H1 (cell line): ENCODE measurements at regions not wholly inside any gene's neighbourhood (a gene's known extent, or its start where the extent isn't known, plus 50 kb on each side); places are given as distances from the start of the nearest gene placed in this dataset.

Experiments
- CTCF ChIA-PET: fragments of 300-600 bp; sonication (Branson Sonifier 250); formaldehyde crosslinking; loops from one replicate; lab custom pipeline; 2021; ENCODE audit not compliant: partially characterized antibody; lab: Charles Lee
- POLR2A ChIA-PET: fragments of 300-600 bp; sonication (Branson Sonifier 250); formaldehyde crosslinking; loops from one replicate; lab custom pipeline; 2021; ENCODE audit warnings: inconsistent platforms; ENCODE audit not compliant: partially characterized antibody; lab: Charles Lee
- DNase-seq, 2 experiments: peaks; one replicate each; pipeline versions ENCODE4 v3.0.0 to v3.0.0-alpha.2; 2010 to 2022; ENCODE audit warnings: low spot score in 2 of 2, low read depth in 1 of 2, mixed read lengths in 1 of 2
- FAIRE-seq: peaks from 2 replicates; lab custom pipeline; 2011; peaks lifted over from hg19 to GRCh38; lab: Jason Lieb, UNC
- H2AFZ ChIP-seq: 2 replicates; pipeline ENCODE4 v1.8.1; 2012; ENCODE audit warnings: low read length, inconsistent platforms
- H2AK5ac ChIP-seq: 2 replicates; pipeline ENCODE4 v1.6.1; 2013; ENCODE audit warnings: low read depth, low read length
- H2BK120ac ChIP-seq: replicated peaks from 2 replicates; pipeline ENCODE3; 2013; ENCODE audit warnings: low read depth, low read length, inconsistent platforms
- H2BK12ac ChIP-seq: 2 replicates; pipeline ENCODE4 v1.6.1; 2013; ENCODE audit warnings: low read depth, low read length
- H2BK15ac ChIP-seq: 2 replicates; pipeline ENCODE4 v1.6.1; 2013; ENCODE audit warnings: low read length
- H2BK20ac ChIP-seq: 2 replicates; pipeline ENCODE4 v1.6.1; 2013; ENCODE audit warnings: low read length
- H2BK5ac ChIP-seq: 2 replicates; pipeline ENCODE4 v1.6.1; 2013; ENCODE audit warnings: low read depth, low read length
- H3K14ac ChIP-seq: 2 replicates; pipeline ENCODE4 v1.6.1; 2013; ENCODE audit warnings: inconsistent platforms; ENCODE audit not compliant: insufficient read length
- H3K18ac ChIP-seq: 2 replicates; pipeline ENCODE4 v1.6.1; 2013; ENCODE audit warnings: low read length; ENCODE audit errors: extremely low read depth
- H3K23ac ChIP-seq: 2 replicates; pipeline ENCODE4 v1.6.1; 2013; ENCODE audit warnings: inconsistent platforms; ENCODE audit not compliant: insufficient read length
- H3K23me2 ChIP-seq: 2 replicates; pipeline ENCODE4 v1.6.1; 2013; ENCODE audit warnings: low read depth, low read length
- H3K27ac ChIP-seq: 2 replicates; pipeline ENCODE4 v1.6.1; 2011; ENCODE audit warnings: low read depth, low read length, inconsistent platforms
- H3K27me3 ChIP-seq, 4 experiments: replicated peaks in 1 of 4; 1 replicate in 1 of 4; 2 replicates in 3 of 4; pipeline versions ENCODE4 v1.6.1 to v1.8.1; 2011 to 2013; ENCODE audit warnings: low read length in 3 of 4, mild to moderate bottlenecking in 3 of 4, inconsistent platforms in 2 of 4, mixed read lengths in 2 of 4, moderate library complexity in 1 of 4; ENCODE audit not compliant: control insufficient read depth in 3 of 4, insufficient read depth in 3 of 4; ENCODE audit errors: extremely low read depth in 1 of 4
- H3K36me3 ChIP-seq, 4 experiments: 2 replicates each; pipeline versions ENCODE4 v1.6.1 to v1.8.1; 2011 to 2013; ENCODE audit warnings: mild to moderate bottlenecking in 4 of 4, low read length in 3 of 4, moderate library complexity in 2 of 4, control low read depth in 1 of 4, inconsistent platforms in 1 of 4; ENCODE audit not compliant: insufficient read depth in 4 of 4, control insufficient read depth in 2 of 4
- H3K4ac ChIP-seq: replicated peaks from 2 replicates; pipeline ENCODE3; 2013; ENCODE audit warnings: low read length, low read depth, mixed read lengths, inconsistent platforms; ENCODE audit not compliant: insufficient read length
- H3K4me1 ChIP-seq, 4 experiments: replicated peaks in 1 of 4; 1 replicate in 1 of 4; 2 replicates in 3 of 4; pipeline versions ENCODE4 v1.6.1 to v1.8.1; 2011 to 2013; ENCODE audit warnings: low read length in 3 of 4, inconsistent platforms in 2 of 4, mixed read lengths in 1 of 4; ENCODE audit not compliant: insufficient read depth in 4 of 4, control insufficient read depth in 3 of 4
- H3K4me2 ChIP-seq, 2 experiments: 2 replicates each; pipeline versions ENCODE4 v1.6.1 to v1.8.1; 2011 to 2013; ENCODE audit warnings: low read depth in 2 of 2, low read length in 2 of 2, control low read depth in 1 of 2, inconsistent platforms in 1 of 2, mild to moderate bottlenecking in 1 of 2; ENCODE audit not compliant: insufficient read depth in 1 of 2
- H3K4me3 ChIP-seq, 4 experiments: fragments of 200-600, 300-600 bp in 1 of 4; sonication (generic), shearing (Covaris generic), sonication (Bioruptor Twin) in 1 of 4; 2 replicates each; pipeline versions ENCODE4 v1.5.1 to v1.8.1; 2011 to 2016; ENCODE audit warnings: low read length in 4 of 4, low read depth in 3 of 4, control low read depth in 2 of 4, inconsistent platforms in 2 of 4, mild to moderate bottlenecking in 2 of 4, mixed read lengths in 1 of 4, moderate library complexity in 1 of 4; ENCODE audit not compliant: insufficient read depth in 2 of 4; ENCODE audit errors: extremely low read depth in 1 of 4
- H3K56ac ChIP-seq: replicated peaks from 2 replicates; pipeline ENCODE3; 2013; ENCODE audit warnings: low read depth, mild to moderate bottlenecking, mixed read lengths, low read length, inconsistent platforms; ENCODE audit not compliant: insufficient read length
- H3K79me1 ChIP-seq: 2 replicates; pipeline ENCODE4 v1.6.1; 2013; ENCODE audit warnings: low read depth, low read length, control low read depth
- H3K79me2 ChIP-seq, 2 experiments: 2 replicates each; pipeline versions ENCODE4 v1.6.1 to v1.8.1; 2012 to 2013; ENCODE audit warnings: low read length in 2 of 2, mild to moderate bottlenecking in 2 of 2, inconsistent platforms in 1 of 2; ENCODE audit not compliant: insufficient read depth in 2 of 2, control insufficient read depth in 1 of 2
- H3K9ac ChIP-seq, 4 experiments: replicated peaks in 1 of 4; 1 replicate in 1 of 4; 2 replicates in 3 of 4; pipeline versions ENCODE4 v1.6.1 to v1.8.1; 2011 to 2013; ENCODE audit warnings: low read depth in 3 of 4, low read length in 3 of 4, control low read depth in 2 of 4, mild to moderate bottlenecking in 2 of 4, moderate library complexity in 2 of 4, inconsistent platforms in 1 of 4; ENCODE audit errors: extremely low read depth in 1 of 4
- H3K9me3 ChIP-seq, 2 experiments: 2 replicates each; pipeline versions ENCODE4 v1.6.1 to v1.8.1; 2012 to 2013; ENCODE audit warnings: mild to moderate bottlenecking in 2 of 2, moderate library complexity in 2 of 2, control low read depth in 1 of 2, inconsistent platforms in 1 of 2, low read depth in 1 of 2, low read length in 1 of 2, mixed read lengths in 1 of 2; ENCODE audit not compliant: insufficient read depth in 2 of 2
- H4K20me1 ChIP-seq, 2 experiments: replicated peaks in 1 of 2; 2 replicates each; pipeline versions ENCODE3 to v1.8.1; 2011 to 2013; ENCODE audit warnings: inconsistent platforms in 2 of 2, low read length in 2 of 2, mild to moderate bottlenecking in 1 of 2; ENCODE audit not compliant: insufficient read depth in 2 of 2, control insufficient read depth in 1 of 2
- H4K5ac ChIP-seq: 2 replicates; pipeline ENCODE4 v1.6.1; 2013; ENCODE audit warnings: low read length, low read depth, mixed read lengths, inconsistent platforms; ENCODE audit not compliant: insufficient read length
- H4K8ac ChIP-seq: 2 replicates; pipeline ENCODE4 v1.8.0; 2013; ENCODE audit warnings: mild to moderate bottlenecking, moderate library complexity, low read length, inconsistent platforms; ENCODE audit not compliant: insufficient read depth; ENCODE audit errors: extremely low read depth
- H4K91ac ChIP-seq: replicated peaks from 2 replicates; pipeline ENCODE3; 2013; ENCODE audit warnings: low read length, mixed read lengths, inconsistent platforms; ENCODE audit not compliant: insufficient read length
- EZH2 ChIP-seq: fragments of 200-600 bp; sonication (generic); IDR thresholded peaks from 2 replicates; pipeline ENCODE4 v1.7.1; 2012; ENCODE audit warnings: low read depth, mild to moderate bottlenecking, moderate library complexity, low read length, inconsistent platforms; ENCODE audit not compliant: severe bottlenecking
- HDAC6 ChIP-seq: IDR thresholded peaks from one replicate; pipeline ENCODE4 v1.7.1; 2012; ENCODE audit warnings: low read depth, mild to moderate bottlenecking, inconsistent platforms, low read length, moderate library complexity
- RAD21 ChIP-seq, 2 experiments: IDR thresholded peaks in 1 of 2; conservative IDR thresholded peaks in 1 of 2; 2 replicates each; pipeline ENCODE4 v1.6.1; 2011; ENCODE audit warnings: low read depth in 2 of 2, low read length in 2 of 2, improper control_type of control experiment in 1 of 2, inconsistent platforms in 1 of 2, mild to moderate bottlenecking in 1 of 2, moderate library complexity in 1 of 2
- WGBS, 2 experiments: shearing (Covaris generic) in 1 of 2; methylation state at CpG; one replicate each; pipeline versions ENCODE4 v1.1.6 to v1.1.7; 2013 to 2015; ENCODE audit warnings: low lambda C conversion rate in 2 of 2, mixed read lengths in 2 of 2, inconsistent platforms in 1 of 2, low coverage in 1 of 2, missing lambda C conversion rate in 1 of 2; ENCODE audit not compliant: insufficient replicate concordance in 2 of 2, insufficient coverage in 1 of 2, insufficient read length in 1 of 2; ENCODE audit errors: extremely low coverage in 1 of 2, missing lambda C conversion rate in 1 of 2; 5-methylcytosine and 5-hydroxymethylcytosine counted together

GRCh38 chrX:118901991-118902390 is 72.4 kb upstream of the LONRF3 start:
- Histone ChIP-seq H2AFZ (no peak overlapping the region), H3K4me3 (no peak overlapping the region), H3K27ac (no peak overlapping the region), H2BK5ac (no peak overlapping the region), H3K4me1 (no peaks in the 10 kb centered on the region), H3K79me1 (no peaks in the 10 kb centered on the region), H2BK120ac (no peak overlapping the region), H3K4ac (no peak overlapping the region), H3K4me2 (no peak overlapping the region), H3K56ac (no peak overlapping the region), H2BK12ac (no peak overlapping the region), H3K23ac (no peak overlapping the region), H3K9ac (no peak overlapping the region), H2BK15ac (no peak overlapping the region), H2BK20ac (no peak overlapping the region), H2AK5ac (no peak overlapping the region), H4K5ac (no peak overlapping the region), H3K79me2 (no peaks in the 10 kb centered on the region), H3K9me3 (no peaks in the 10 kb centered on the region), H3K14ac (no peak overlapping the region), H3K18ac (no peak overlapping the region), H4K91ac (no peak overlapping the region), H4K20me1 (no peaks in the 10 kb centered on the region), H3K23me2 (no peaks in the 10 kb centered on the region), H3K27me3 (no peaks in the 10 kb centered on the region), H3K36me3 (no peaks in the 10 kb centered on the region), H4K8ac (no peak overlapping the region)
- no peak for FAIRE-seq
- 87% methylated on average over 4 of the region's 4 CpGs; no CpG with 5 or more reads in 1 of the 2 experiments for WGBS, 2 experiments
- TF ChIP-seq HDAC6 (no peak), EZH2 (no peak), RAD21 (IDR thresholded peaks at IDR 0.05 in 1 of 2, conservative IDR thresholded peaks at IDR 0.05 in 1 of 2; ENCODE audit: low read depth in 2 of 2, low read length in 2 of 2) (no peak)
- CTCF ChIA-PET, result interaction anchor here (0.6 kb wide), 1 partner anchor 648 kb away, joined by 3 read pairs; no protein-coding TSS in a partner anchor
- POLR2A ChIA-PET, result no interaction called here
- no peak for DNase-seq
